Keratinocyte (primary cell): ENCODE measurements at regions not wholly inside any gene's neighbourhood (a gene's known extent, or its start where the extent isn't known, plus 50 kb on each side); places are given as distances from the start of the nearest gene placed in this dataset.

Experiments used
- EZH2 ChIP-seq: IDR thresholded peaks from one replicate; pipeline ENCODE4 v1.6.1; 2012; ENCODE audit warnings: inconsistent platforms, mild to moderate bottlenecking, low read length, moderate library complexity
- TF ChIP-seq, protein P1 (sequence below), 3 experiments: IDR thresholded peaks in 1 of 3; conservative IDR thresholded peaks in 1 of 3; optimal IDR thresholded peaks in 1 of 3; 2 replicates in 2 of 3; 3 replicates in 1 of 3; pipeline versions ENCODE3 to v1.5.1; 2011; ENCODE audit warnings: low read length in 3 of 3, mild to moderate bottlenecking in 3 of 3, moderate library complexity in 2 of 3, control low read depth in 1 of 3, inconsistent platforms in 1 of 3; ENCODE audit not compliant: insufficient read depth in 2 of 3; ENCODE audit errors: extremely low read depth in 1 of 3

- TF ChIP-seq, protein P1, sequence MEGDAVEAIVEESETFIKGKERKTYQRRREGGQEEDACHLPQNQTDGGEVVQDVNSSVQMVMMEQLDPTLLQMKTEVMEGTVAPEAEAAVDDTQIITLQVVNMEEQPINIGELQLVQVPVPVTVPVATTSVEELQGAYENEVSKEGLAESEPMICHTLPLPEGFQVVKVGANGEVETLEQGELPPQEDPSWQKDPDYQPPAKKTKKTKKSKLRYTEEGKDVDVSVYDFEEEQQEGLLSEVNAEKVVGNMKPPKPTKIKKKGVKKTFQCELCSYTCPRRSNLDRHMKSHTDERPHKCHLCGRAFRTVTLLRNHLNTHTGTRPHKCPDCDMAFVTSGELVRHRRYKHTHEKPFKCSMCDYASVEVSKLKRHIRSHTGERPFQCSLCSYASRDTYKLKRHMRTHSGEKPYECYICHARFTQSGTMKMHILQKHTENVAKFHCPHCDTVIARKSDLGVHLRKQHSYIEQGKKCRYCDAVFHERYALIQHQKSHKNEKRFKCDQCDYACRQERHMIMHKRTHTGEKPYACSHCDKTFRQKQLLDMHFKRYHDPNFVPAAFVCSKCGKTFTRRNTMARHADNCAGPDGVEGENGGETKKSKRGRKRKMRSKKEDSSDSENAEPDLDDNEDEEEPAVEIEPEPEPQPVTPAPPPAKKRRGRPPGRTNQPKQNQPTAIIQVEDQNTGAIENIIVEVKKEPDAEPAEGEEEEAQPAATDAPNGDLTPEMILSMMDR (optimal IDR thresholded peaks at IDR 0.05 in 1 of 3, IDR thresholded peaks at IDR 0.05 in 1 of 3, conservative IDR thresholded peaks at IDR 0.05 in 1 of 3; ENCODE audit: extremely low read depth in 1 of 3, insufficient read depth in 2 of 3, low read length in 3 of 3), result no peak
- no peak for TF ChIP-seq EZH2
These were observed 614.0 kb downstream of the USP25 start for GRCh38 chr21:16343776-16344175.
